AG09309 (cell line): ENCODE measurements at regions not wholly inside any gene's neighbourhood (a gene's known extent, or its start where the extent isn't known, plus 50 kb on each side); places are given as distances from the start of the nearest gene placed in this dataset.

Experiments used
- DNase-seq: peaks from one replicate; pipeline ENCODE4 v3.0.0-alpha.2; 2010; ENCODE audit warnings: low read depth
- H3K4me3 ChIP-seq: 2 replicates; pipeline ENCODE4 v1.5.1; 2011; ENCODE audit warnings: mild to moderate bottlenecking, low read depth, low read length, moderate library complexity; ENCODE audit not compliant: control insufficient read depth
- TF ChIP-seq, protein P1 (sequence below): IDR thresholded peaks from 2 replicates; pipeline ENCODE4 v1.5.1; 2011; ENCODE audit warnings: mild to moderate bottlenecking, low read depth, low read length, inconsistent platforms; ENCODE audit not compliant: insufficient read depth, control insufficient read depth; ENCODE audit errors: missing control alignments

DNA sequence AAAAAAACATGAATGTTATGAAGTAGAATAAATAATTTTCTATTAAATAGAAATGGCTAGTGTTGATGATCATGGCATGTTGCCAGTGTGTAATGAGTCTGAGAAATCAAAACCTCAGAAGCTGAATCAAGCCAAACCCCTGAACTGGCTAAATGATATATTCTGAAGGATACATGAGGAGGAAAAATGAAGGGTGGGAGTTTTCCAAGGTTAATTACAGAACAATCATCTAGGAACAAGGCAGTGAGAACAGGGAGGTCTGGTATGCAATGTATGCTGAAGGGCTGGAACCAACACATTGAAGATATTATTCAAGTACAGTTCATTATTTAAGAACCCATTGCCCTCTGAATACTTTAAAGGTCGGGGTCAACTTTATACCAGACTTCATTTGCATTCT lies 309.1 kb upstream of the NRIP1 start:
- TF ChIP-seq, protein P1, sequence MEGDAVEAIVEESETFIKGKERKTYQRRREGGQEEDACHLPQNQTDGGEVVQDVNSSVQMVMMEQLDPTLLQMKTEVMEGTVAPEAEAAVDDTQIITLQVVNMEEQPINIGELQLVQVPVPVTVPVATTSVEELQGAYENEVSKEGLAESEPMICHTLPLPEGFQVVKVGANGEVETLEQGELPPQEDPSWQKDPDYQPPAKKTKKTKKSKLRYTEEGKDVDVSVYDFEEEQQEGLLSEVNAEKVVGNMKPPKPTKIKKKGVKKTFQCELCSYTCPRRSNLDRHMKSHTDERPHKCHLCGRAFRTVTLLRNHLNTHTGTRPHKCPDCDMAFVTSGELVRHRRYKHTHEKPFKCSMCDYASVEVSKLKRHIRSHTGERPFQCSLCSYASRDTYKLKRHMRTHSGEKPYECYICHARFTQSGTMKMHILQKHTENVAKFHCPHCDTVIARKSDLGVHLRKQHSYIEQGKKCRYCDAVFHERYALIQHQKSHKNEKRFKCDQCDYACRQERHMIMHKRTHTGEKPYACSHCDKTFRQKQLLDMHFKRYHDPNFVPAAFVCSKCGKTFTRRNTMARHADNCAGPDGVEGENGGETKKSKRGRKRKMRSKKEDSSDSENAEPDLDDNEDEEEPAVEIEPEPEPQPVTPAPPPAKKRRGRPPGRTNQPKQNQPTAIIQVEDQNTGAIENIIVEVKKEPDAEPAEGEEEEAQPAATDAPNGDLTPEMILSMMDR, result no peak
- DNase-seq, result no peak

DNA sequence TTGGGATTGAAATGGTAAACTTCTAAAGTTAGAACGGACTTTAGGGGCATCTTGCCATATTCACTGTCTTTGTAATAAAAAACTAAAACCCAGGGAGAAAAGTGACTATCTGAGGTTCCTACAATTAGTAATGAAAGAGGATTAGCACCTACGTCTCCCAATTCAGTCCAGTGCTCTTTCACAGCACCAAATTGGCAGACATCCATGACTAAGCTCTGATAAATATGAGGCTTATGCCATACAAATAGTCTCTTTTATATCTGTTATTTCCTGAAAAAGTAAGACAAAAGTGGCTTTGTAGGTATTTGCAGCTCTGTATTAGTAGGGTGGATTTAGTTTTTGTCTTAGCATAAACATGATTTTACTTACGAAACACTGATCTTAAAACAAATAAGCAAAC lies 315.0 kb upstream of the NRIP1 start:
- H3K4me3 ChIP-seq, result no peak overlapping the region
- TF ChIP-seq, protein P1, result no peak
- DNase-seq, result no peak

More for the DNA sequence above, 309.1 kb upstream of the NRIP1 start:
- H3K4me3 ChIP-seq, result no peak overlapping the region

DNA sequence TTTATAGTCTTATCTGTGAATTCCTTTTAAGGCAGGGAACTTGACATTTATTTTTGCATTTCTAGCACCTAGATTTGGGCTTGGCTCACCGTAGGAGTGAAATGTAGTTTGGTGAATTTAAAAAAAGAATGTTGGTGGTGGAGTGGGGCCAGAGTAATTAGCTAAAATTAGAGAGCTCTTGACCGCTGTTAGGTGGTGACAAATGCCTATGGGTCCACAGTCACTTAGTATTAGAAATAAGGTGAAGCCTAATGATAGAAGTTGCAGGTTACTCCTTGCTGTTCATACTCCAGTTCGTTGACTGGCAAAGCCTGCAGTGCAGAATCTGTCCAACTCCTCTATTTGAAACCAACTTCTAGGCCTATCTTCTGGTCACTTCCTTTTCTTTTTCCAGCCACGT lies 318.8 kb upstream of the NRIP1 start:
- no peak overlapping the region for H3K4me3 ChIP-seq
- no peak for DNase-seq
- TF ChIP-seq, protein P1, result no peak

DNA sequence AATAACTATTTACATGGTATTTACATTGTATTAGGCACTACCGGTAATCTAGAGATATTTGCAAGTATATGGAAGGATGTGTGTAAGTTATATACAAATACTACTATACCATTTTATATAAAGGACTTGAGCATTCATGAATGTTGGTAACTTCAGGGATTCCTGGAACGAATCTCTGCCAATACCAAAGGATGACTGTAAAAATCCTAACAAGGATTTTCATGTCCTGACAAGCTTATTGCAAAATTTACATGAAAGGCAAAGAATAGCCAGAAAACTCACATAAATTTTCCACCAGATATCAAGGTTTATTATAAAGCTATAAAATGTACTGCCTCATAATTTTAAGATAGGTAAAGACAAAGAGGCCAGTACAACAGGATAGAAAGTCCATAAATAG lies 325.2 kb upstream of the NRIP1 start:
- TF ChIP-seq, protein P1, result no peak
- no peak overlapping the region for H3K4me3 ChIP-seq
- no peak for DNase-seq

DNA sequence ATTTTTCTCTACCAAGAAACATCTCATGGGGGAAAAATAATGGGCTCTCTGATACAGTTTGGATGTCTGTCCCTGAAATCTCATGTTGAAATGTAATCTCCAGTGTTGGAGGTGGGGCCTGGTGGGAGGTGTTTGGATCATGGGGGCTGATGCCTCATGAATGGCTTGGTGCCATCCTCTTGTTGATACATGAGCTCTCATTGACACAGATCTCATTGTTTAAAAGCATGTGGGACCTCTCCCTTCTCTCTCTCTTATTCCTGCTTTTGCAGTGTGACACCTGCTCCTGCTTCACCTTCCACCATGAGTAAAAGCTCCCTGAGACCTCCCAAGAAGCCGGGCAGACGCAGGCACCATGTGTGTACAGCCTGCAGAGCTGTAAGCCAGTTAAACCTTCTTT lies 332.5 kb upstream of the NRIP1 start:
- TF ChIP-seq, protein P1, result no peak
- DNase-seq, result no peak

DNA sequence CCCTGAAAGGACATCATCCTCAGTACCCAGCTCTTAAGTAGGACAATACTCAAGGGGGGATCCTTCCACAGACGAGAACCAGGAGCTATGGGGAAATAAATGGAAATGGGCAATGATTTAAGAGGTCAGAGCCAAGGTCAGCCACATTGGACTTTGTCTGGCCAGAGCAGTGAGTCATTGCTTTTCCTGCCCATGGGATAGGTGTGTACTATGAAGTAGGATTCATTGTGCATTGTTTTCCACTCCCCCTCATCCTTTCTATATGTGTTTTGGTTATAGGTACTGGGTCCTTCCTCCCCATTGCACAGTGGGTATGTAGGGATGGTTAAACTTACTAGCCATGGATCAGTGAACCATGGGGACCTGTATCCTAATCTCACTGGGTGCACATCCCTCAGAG lies 328.9 kb upstream of the USP25 start:
- H3K4me3 ChIP-seq, result no peak overlapping the region
- no peak for DNase-seq
- TF ChIP-seq, protein P1, result no peak

More for the DNA sequence above, 332.5 kb upstream of the NRIP1 start:
- no peak overlapping the region for H3K4me3 ChIP-seq

DNA sequence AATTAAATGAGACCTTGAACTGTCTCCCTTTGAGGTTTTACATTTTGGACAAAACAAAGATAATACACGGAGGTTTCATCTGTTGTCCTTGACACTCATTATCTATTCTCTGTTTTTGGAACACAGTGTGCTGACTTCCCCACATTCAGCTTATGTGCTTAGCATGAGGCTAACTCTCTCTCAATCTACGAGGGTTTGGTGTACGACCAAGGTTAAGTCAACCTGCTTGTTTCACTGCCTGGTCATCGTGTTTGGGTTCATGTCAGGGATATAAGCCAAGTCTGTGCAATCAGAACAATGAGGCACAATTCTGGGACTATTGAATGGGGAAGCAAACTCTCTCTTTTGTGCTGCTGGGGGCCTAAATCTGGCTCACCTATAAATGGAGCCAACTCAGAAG lies 328.5 kb upstream of the USP25 start:
- TF ChIP-seq, protein P1, result no peak
- DNase-seq, result no peak
- no peak overlapping the region for H3K4me3 ChIP-seq
